ENCODE measurements at regions not wholly inside any gene's neighbourhood (a gene's known extent, or its start where the extent isn't known, plus 50 kb on each side); places are given as distances from the start of the nearest gene placed in this dataset.

DNA sequence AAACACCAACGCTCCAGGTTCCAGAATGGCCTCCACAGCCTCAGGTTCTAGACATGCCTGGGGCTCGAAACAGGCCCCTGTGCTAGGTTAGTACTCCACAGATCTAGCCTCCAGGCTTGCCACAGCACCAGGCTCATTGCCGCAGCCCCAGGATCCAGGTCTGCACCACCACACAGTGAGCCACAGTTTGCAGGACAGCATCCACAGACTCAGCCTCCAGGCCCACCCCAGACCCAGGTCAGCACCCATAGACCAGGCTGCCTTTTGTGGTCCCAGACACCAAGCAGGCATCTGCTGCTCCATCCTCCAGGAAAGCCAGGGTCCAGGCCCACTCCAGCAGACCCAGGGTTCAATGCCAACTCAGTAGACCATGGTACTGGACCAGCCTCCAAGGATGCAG is 132.3 kb upstream of the VSTM2A start (continued):
- TF ChIP-seq, protein P1, sequence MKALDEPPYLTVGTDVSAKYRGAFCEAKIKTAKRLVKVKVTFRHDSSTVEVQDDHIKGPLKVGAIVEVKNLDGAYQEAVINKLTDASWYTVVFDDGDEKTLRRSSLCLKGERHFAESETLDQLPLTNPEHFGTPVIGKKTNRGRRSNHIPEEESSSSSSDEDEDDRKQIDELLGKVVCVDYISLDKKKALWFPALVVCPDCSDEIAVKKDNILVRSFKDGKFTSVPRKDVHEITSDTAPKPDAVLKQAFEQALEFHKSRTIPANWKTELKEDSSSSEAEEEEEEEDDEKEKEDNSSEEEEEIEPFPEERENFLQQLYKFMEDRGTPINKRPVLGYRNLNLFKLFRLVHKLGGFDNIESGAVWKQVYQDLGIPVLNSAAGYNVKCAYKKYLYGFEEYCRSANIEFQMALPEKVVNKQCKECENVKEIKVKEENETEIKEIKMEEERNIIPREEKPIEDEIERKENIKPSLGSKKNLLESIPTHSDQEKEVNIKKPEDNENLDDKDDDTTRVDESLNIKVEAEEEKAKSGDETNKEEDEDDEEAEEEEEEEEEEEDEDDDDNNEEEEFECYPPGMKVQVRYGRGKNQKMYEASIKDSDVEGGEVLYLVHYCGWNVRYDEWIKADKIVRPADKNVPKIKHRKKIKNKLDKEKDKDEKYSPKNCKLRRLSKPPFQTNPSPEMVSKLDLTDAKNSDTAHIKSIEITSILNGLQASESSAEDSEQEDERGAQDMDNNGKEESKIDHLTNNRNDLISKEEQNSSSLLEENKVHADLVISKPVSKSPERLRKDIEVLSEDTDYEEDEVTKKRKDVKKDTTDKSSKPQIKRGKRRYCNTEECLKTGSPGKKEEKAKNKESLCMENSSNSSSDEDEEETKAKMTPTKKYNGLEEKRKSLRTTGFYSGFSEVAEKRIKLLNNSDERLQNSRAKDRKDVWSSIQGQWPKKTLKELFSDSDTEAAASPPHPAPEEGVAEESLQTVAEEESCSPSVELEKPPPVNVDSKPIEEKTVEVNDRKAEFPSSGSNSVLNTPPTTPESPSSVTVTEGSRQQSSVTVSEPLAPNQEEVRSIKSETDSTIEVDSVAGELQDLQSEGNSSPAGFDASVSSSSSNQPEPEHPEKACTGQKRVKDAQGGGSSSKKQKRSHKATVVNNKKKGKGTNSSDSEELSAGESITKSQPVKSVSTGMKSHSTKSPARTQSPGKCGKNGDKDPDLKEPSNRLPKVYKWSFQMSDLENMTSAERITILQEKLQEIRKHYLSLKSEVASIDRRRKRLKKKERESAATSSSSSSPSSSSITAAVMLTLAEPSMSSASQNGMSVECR (CRISPR knock-in tag; IDR thresholded peaks at IDR 0.05; ENCODE audit: borderline replicate concordance), result no peak
- TF ChIP-seq ZBTB21 (CRISPR knock-in tag; IDR thresholded peaks at IDR 0.05; ENCODE audit: borderline replicate concordance), result no peak
- TF ChIP-seq ZNF232 (CRISPR knock-in tag; IDR thresholded peaks at IDR 0.05), result no peak
- TF ChIP-seq, protein P2, sequence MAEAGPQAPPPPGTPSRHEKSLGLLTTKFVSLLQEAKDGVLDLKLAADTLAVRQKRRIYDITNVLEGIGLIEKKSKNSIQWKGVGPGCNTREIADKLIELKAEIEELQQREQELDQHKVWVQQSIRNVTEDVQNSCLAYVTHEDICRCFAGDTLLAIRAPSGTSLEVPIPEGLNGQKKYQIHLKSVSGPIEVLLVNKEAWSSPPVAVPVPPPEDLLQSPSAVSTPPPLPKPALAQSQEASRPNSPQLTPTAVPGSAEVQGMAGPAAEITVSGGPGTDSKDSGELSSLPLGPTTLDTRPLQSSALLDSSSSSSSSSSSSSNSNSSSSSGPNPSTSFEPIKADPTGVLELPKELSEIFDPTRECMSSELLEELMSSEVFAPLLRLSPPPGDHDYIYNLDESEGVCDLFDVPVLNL (CRISPR knock-in tag; IDR thresholded peaks at IDR 0.05; ENCODE audit: borderline replicate concordance, low read depth), result no peak
- TF ChIP-seq KAT7 (CRISPR knock-in tag; IDR thresholded peaks at IDR 0.05; ENCODE audit: borderline replicate concordance), result no peak
- TF ChIP-seq TCF7 (CRISPR knock-in tag; IDR thresholded peaks at IDR 0.05; ENCODE audit: low read depth), result no peak
- no peak for TF ChIP-seq ZNF671 (CRISPR knock-in tag; IDR thresholded peaks at IDR 0.05)
- TF ChIP-seq, protein P3, sequence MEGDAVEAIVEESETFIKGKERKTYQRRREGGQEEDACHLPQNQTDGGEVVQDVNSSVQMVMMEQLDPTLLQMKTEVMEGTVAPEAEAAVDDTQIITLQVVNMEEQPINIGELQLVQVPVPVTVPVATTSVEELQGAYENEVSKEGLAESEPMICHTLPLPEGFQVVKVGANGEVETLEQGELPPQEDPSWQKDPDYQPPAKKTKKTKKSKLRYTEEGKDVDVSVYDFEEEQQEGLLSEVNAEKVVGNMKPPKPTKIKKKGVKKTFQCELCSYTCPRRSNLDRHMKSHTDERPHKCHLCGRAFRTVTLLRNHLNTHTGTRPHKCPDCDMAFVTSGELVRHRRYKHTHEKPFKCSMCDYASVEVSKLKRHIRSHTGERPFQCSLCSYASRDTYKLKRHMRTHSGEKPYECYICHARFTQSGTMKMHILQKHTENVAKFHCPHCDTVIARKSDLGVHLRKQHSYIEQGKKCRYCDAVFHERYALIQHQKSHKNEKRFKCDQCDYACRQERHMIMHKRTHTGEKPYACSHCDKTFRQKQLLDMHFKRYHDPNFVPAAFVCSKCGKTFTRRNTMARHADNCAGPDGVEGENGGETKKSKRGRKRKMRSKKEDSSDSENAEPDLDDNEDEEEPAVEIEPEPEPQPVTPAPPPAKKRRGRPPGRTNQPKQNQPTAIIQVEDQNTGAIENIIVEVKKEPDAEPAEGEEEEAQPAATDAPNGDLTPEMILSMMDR (IDR thresholded peaks at IDR 0.05), result no peak
- TF ChIP-seq IRF2 (CRISPR knock-in tag; IDR thresholded peaks at IDR 0.05; ENCODE audit: borderline replicate concordance, low read depth), result no peak
- no peak for TF ChIP-seq SOX15 (CRISPR knock-in tag; IDR thresholded peaks at IDR 0.05)
- TF ChIP-seq CBFB (CRISPR knock-in tag; IDR thresholded peaks at IDR 0.05; ENCODE audit: low read depth), result no peak

DNA sequence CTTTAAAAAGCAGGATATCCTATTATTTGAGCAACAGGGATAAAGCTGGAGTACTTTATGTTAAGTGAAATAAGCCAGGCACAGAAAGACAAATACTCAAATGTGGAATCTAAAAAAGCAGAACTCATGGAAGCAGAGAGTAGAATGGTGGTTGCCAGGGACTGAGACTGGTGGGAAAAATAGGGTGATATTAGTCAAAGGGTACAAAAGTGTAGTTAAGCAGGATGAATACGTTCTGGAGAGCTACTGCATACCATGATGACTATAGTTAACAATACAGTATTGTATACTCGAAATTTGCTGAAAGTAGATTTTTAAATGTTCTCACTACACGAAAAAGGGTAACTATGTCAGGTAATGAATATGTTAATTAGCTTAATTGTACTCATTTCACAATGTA is 125.5 kb upstream of the VSTM2A start:
- Mint-ChIP-seq H3K4me3 (no peak overlapping the region), H3K9me3 (peaks cover 37% of the 10 kb centered on the region), H3K27ac (no peak overlapping the region), H3K4me1 (peaks cover 13% of the 10 kb centered on the region), H3K36me3 (peaks cover 10% of the 10 kb centered on the region), H3K27me3 (ENCODE audit: low read depth) (no peaks in the 10 kb centered on the region)
- CTCF ChIA-PET, result no interaction called here
- ATAC-seq (no peak), DNase-seq (ENCODE audit: low spot score) (no peak)
- POLR2A ChIA-PET, result no interaction called here
- no peak for TF ChIP-seq NR2C2 (CRISPR knock-in tag; IDR thresholded peaks at IDR 0.05)
- no peak for TF ChIP-seq ZNF219 (CRISPR knock-in tag; IDR thresholded peaks at IDR 0.05; ENCODE audit: borderline replicate concordance)

DNA sequence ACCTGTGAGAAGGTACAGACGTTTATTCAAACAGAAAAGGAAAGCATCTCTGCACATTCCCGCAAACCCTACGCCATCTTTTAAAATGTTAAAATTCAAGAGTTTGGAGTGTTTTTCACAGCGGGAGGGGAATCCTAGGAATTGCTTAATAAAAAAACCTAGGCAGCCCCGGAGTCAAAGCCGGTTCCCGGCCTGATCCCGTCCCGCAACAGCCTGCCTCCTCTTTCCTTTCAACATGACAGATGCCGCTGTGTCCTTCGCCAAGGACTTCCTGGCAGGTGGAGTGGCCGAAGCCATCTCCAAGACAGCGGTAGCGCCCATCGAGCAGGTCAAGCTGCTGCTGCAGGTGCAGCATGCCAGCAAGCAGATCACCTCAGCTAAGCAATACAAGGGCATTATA is 123.0 kb upstream of the VSTM2A start:
- 0 out of 2 replicates have a peak overlapping the region, but pooled peaks have one; percentile 2 for H3K4me3 Mint-ChIP-seq
- H3K4me1 Mint-ChIP-seq, result peaks cover 13% of the 10 kb centered on the region
- no peaks in the 10 kb centered on the region for H3K27me3 Mint-ChIP-seq (ENCODE audit: low read depth)
- TF ChIP-seq ELF4 (CRISPR knock-in tag; IDR thresholded peaks at IDR 0.05; ENCODE audit: low read depth) (no peak), ZNF121 (CRISPR knock-in tag; IDR thresholded peaks at IDR 0.05) (no peak), SMAD3 (CRISPR knock-in tag; IDR thresholded peaks at IDR 0.05; ENCODE audit: borderline replicate concordance) (no peak), EMX1 (CRISPR knock-in tag; IDR thresholded peaks at IDR 0.05) (no peak), ZNF423 (CRISPR knock-in tag; IDR thresholded peaks at IDR 0.05) (no peak), NR2C2 (CRISPR knock-in tag; IDR thresholded peaks at IDR 0.05) (no peak)
- TF ChIP-seq, protein P4, sequence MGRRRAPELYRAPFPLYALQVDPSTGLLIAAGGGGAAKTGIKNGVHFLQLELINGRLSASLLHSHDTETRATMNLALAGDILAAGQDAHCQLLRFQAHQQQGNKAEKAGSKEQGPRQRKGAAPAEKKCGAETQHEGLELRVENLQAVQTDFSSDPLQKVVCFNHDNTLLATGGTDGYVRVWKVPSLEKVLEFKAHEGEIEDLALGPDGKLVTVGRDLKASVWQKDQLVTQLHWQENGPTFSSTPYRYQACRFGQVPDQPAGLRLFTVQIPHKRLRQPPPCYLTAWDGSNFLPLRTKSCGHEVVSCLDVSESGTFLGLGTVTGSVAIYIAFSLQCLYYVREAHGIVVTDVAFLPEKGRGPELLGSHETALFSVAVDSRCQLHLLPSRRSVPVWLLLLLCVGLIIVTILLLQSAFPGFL (CRISPR knock-in tag; IDR thresholded peaks at IDR 0.05; ENCODE audit: borderline replicate concordance), result no peak
- TF ChIP-seq, protein P5, sequence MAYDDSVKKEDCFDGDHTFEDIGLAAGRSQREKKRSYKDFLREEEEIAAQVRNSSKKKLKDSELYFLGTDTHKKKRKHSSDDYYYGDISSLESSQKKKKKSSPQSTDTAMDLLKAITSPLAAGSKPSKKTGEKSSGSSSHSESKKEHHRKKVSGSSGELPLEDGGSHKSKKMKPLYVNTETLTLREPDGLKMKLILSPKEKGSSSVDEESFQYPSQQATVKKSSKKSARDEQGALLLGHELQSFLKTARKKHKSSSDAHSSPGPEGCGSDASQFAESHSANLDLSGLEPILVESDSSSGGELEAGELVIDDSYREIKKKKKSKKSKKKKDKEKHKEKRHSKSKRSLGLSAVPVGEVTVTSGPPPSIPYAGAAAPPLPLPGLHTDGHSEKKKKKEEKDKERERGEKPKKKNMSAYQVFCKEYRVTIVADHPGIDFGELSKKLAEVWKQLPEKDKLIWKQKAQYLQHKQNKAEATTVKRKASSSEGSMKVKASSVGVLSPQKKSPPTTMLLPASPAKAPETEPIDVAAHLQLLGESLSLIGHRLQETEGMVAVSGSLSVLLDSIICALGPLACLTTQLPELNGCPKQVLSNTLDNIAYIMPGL (CRISPR knock-in tag; IDR thresholded peaks at IDR 0.05), result no peak
- TF ChIP-seq, protein P6, sequence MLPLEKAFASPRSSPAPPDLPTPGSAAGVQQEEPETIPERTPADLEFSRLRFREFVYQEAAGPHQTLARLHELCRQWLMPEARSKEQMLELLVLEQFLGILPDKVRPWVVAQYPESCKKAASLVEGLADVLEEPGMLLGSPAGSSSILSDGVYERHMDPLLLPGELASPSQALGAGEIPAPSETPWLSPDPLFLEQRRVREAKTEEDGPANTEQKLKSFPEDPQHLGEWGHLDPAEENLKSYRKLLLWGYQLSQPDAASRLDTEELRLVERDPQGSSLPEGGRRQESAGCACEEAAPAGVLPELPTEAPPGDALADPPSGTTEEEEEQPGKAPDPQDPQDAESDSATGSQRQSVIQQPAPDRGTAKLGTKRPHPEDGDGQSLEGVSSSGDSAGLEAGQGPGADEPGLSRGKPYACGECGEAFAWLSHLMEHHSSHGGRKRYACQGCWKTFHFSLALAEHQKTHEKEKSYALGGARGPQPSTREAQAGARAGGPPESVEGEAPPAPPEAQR (CRISPR knock-in tag; IDR thresholded peaks at IDR 0.05), result no peak
- TF ChIP-seq, protein P7, sequence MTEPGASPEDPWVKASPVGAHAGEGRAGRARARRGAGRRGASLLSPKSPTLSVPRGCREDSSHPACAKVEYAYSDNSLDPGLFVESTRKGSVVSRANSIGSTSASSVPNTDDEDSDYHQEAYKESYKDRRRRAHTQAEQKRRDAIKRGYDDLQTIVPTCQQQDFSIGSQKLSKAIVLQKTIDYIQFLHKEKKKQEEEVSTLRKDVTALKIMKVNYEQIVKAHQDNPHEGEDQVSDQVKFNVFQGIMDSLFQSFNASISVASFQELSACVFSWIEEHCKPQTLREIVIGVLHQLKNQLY (CRISPR knock-in tag; IDR thresholded peaks at IDR 0.05), result no peak
- DNase-seq (ENCODE audit: low spot score) (peak; percentile 29), ATAC-seq (peak; percentile 78)
- peaks cover 19% of the 10 kb centered on the region for H3K9me3 Mint-ChIP-seq
- ChIA-PET POLR2A (no interaction called here), CTCF (no interaction called here)
- H3K36me3 Mint-ChIP-seq, result peaks cover 5% of the 10 kb centered on the region; the same call in 1 of the 2 replicates
- H3K27ac Mint-ChIP-seq, result peak overlapping the region; percentile 73; the same call in 1 of the 2 replicates

Measured in WTC11 (cell line).